GM21723 (cell line): ENCODE measurements at regions not wholly inside any gene's neighbourhood (a gene's known extent, or its start where the extent isn't known, plus 50 kb on each side); places are given as distances from the start of the nearest gene placed in this dataset.

Source experiments
- ATAC-seq: cut with Tn5 transposase; IDR thresholded peaks from one replicate; pipeline ENCODE4 v1.9.1; 2021; ENCODE audit warnings: mild to moderate bottlenecking, moderate library complexity; ENCODE audit not compliant: unreplicated experiment

GRCh38 chr12:34340534-34341361 is 318.5 kb downstream of the ALG10 start:
- no peak for ATAC-seq

- ATAC-seq = no peak
These were observed 319.1 kb downstream of the ALG10 start for GRCh38 chr12:34341362-34341733.

- ATAC-seq = no peak
These were observed 319.8 kb downstream of the ALG10 start for GRCh38 chr12:34342048-34342447.

- ATAC-seq = no peak
These were observed 321.0 kb downstream of the ALG10 start for GRCh38 chr12:34343345-34343744.

GRCh38 chr12:34343766-34344165 is 321.5 kb downstream of the ALG10 start:
- no peak for ATAC-seq

GRCh38 chr12:34344851-34345522 is 322.7 kb downstream of the ALG10 start:
- ATAC-seq = no peak

GRCh38 chr12:34345801-34346200 is 323.5 kb downstream of the ALG10 start:
- no peak for ATAC-seq

GRCh38 chr12:34346372-34347034 is 324.2 kb downstream of the ALG10 start:
- no peak for ATAC-seq

- no peak for ATAC-seq
These were observed 325.1 kb downstream of the ALG10 start for GRCh38 chr12:34347367-34347766.

GRCh38 chr12:34348064-34348463 is 325.8 kb downstream of the ALG10 start:
- no peak for ATAC-seq

- no peak for ATAC-seq
These were observed 326.8 kb downstream of the ALG10 start for GRCh38 chr12:34348836-34349672.

GRCh38 chr12:34349673-34349961 is 327.3 kb downstream of the ALG10 start:
- no peak for ATAC-seq

GRCh38 chr12:34350092-34351041 is 328.1 kb downstream of the ALG10 start:
- no peak for ATAC-seq

GRCh38 chr12:34352098-34352497 is 329.8 kb downstream of the ALG10 start:
- ATAC-seq = no peak

- no peak for ATAC-seq
These were observed 332.2 kb downstream of the ALG10 start for GRCh38 chr12:34354239-34355200.

- ATAC-seq = no peak
These were observed 334.1 kb downstream of the ALG10 start for GRCh38 chr12:34356233-34356987.

- no peak for ATAC-seq
These were observed 335.5 kb downstream of the ALG10 start for GRCh38 chr12:34357791-34358190.

- no peak for ATAC-seq
These were observed 335.9 kb downstream of the ALG10 start for GRCh38 chr12:34358198-34358597.
